Glutamatergic neuron (in vitro differentiated cells): ENCODE measurements at regions not wholly inside any gene's neighbourhood (a gene's known extent, or its start where the extent isn't known, plus 50 kb on each side); places are given as distances from the start of the nearest gene placed in this dataset.

Source experiments
- DNase-seq: peaks from one replicate; pipeline ENCODE4 v3.0.0; 2022
- H3K27ac Mint-ChIP-seq: one replicate; pipeline ENCODE4 v1.8.0; 2020; ENCODE audit warnings: mild to moderate bottlenecking, mixed read lengths, inconsistent platforms; ENCODE audit not compliant: unreplicated experiment
- H3K27me3 Mint-ChIP-seq: one replicate; pipeline ENCODE4 v1.8.0; 2020; ENCODE audit warnings: mild to moderate bottlenecking, moderate library complexity, mixed read lengths, inconsistent platforms; ENCODE audit not compliant: unreplicated experiment
- H3K36me3 Mint-ChIP-seq: one replicate; pipeline ENCODE4 v1.8.0; 2020; ENCODE audit warnings: mild to moderate bottlenecking, mixed read lengths, inconsistent platforms; ENCODE audit not compliant: unreplicated experiment
- H3K4me1 Mint-ChIP-seq: one replicate; pipeline ENCODE4 v1.8.0; 2020; ENCODE audit warnings: mild to moderate bottlenecking, low read depth, mixed read lengths, inconsistent platforms; ENCODE audit not compliant: unreplicated experiment
- H3K4me3 Mint-ChIP-seq: one replicate; pipeline ENCODE4 v1.8.0; 2020; ENCODE audit warnings: mild to moderate bottlenecking, mixed read lengths, inconsistent platforms; ENCODE audit not compliant: unreplicated experiment
- H3K9me3 Mint-ChIP-seq: one replicate; pipeline ENCODE4 v1.8.0; 2020; ENCODE audit warnings: mild to moderate bottlenecking, moderate library complexity, mixed read lengths, inconsistent platforms; ENCODE audit not compliant: unreplicated experiment
- TF ChIP-seq, protein P1 (sequence below): fragments of 200-600 bp; sonication (generic); IDR thresholded peaks from one replicate; pipeline ENCODE4 v1.5.0; 2021; ENCODE audit not compliant: partially characterized antibody, unreplicated experiment

DNA sequence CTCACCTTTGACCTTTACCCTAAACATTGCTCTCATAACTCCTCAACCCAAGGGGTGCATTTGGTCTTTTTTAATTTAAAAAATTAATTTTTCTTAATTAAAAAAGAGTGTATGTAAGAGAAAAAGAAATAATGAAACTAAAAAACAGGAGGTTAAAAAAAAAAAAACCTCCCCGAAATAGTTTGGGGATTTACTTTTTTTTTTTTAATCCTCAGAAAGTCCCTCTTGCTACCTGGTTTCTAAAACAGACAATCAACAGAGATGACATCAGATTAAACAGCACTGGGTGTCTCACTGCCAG is 301.3 kb downstream of the SOX9 start:
- H3K9me3 Mint-ChIP-seq: peaks cover 12% of the 10 kb centered on the region
- H3K27ac Mint-ChIP-seq: no peak overlapping the region
- no peaks in the 10 kb centered on the region for H3K4me1 Mint-ChIP-seq
- H3K36me3 Mint-ChIP-seq: peaks cover 12% of the 10 kb centered on the region
- no peak overlapping the region for H3K4me3 Mint-ChIP-seq
- TF ChIP-seq, protein P1, sequence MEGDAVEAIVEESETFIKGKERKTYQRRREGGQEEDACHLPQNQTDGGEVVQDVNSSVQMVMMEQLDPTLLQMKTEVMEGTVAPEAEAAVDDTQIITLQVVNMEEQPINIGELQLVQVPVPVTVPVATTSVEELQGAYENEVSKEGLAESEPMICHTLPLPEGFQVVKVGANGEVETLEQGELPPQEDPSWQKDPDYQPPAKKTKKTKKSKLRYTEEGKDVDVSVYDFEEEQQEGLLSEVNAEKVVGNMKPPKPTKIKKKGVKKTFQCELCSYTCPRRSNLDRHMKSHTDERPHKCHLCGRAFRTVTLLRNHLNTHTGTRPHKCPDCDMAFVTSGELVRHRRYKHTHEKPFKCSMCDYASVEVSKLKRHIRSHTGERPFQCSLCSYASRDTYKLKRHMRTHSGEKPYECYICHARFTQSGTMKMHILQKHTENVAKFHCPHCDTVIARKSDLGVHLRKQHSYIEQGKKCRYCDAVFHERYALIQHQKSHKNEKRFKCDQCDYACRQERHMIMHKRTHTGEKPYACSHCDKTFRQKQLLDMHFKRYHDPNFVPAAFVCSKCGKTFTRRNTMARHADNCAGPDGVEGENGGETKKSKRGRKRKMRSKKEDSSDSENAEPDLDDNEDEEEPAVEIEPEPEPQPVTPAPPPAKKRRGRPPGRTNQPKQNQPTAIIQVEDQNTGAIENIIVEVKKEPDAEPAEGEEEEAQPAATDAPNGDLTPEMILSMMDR: no peak
- peaks cover 8% of the 10 kb centered on the region for H3K27me3 Mint-ChIP-seq
- DNase-seq: no peak

DNA sequence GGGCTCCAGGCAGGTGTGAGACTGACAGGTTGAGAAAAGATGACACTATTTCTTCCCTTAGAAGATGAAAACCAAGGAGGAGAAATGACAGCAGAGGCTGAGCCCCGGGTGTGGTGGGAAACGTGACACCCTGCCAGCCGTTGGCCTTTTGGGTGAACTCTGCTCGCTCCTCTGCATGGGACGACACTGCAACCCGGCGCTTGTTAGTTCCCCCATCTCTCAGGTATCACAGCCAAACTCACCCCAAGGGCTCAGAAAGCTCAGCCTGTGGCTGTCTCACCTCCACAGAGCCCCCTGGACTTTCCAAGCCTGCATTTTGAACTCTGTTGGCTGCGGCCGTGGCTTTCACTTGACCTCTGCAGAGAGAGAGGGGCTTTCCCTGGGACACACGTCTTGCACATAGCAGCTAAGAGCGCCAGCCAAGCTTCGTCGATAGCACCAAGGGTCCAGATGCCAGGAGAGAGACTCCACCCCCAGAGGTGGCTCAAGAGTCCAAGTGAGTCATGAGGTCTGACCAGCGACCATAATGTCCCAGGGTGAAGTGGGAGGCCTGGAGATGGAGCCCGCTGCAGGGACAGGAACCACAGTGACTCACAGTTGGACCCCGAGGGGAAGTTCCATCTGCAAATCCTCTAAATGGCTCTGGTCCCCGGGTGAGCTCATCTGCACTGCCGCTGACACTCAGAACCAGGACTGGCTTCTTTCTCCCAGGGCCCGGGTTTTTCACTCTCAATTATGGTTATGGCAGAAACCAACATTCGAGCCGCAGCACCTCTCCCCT is 301.9 kb downstream of the SOX9 start:
- DNase-seq: no peak
- no peaks in the 10 kb centered on the region for H3K4me1 Mint-ChIP-seq
- no peak overlapping the region for H3K4me3 Mint-ChIP-seq
- no peak overlapping the region for H3K27ac Mint-ChIP-seq
- H3K9me3 Mint-ChIP-seq: peaks cover 12% of the 10 kb centered on the region
- peaks cover 8% of the 10 kb centered on the region for H3K27me3 Mint-ChIP-seq
- H3K36me3 Mint-ChIP-seq: peaks cover 11% of the 10 kb centered on the region
- TF ChIP-seq, protein P1: no peak

DNA sequence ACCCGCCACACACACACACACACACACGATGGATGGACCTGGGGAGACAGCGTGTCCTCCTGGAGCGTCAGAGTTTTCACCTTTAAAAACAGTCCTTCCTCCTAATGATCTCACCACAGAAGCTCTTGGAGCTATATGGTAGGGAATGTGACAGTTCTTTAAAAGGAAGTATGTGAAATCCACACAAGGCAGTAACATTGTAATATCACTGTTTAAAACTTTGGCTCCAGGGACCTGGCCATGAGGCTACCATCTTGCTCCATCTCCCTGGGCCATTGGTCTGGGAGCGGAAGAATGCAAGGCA is 302.4 kb downstream of the SOX9 start:
- Mint-ChIP-seq H3K4me3 (no peak overlapping the region), H3K27ac (no peak overlapping the region), H3K27me3 (peaks cover 8% of the 10 kb centered on the region), H3K36me3 (peaks cover 8% of the 10 kb centered on the region), H3K9me3 (peaks cover 10% of the 10 kb centered on the region), H3K4me1 (no peaks in the 10 kb centered on the region)
- TF ChIP-seq, protein P1: no peak
- DNase-seq: no peak

DNA sequence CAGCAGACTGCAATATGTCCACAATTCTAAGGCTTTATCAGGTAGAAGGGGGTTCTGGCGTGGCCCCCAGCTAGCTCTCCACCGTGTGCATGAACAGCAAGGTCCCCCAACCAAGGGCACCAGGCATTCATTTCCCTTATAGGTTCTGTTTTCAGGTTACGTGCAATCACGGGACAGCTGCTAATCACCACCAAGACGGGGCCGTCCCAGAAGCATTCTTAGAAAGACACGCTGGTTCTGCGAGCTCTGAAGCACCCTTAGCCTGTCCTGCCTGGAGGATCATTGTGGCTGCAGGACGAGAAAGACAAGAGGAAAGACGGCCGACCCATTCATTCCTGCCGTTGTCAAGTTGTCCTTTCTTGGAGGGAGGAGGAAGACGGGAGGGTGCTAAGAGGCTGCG is 302.9 kb downstream of the SOX9 start:
- Mint-ChIP-seq H3K4me1 (no peaks in the 10 kb centered on the region), H3K9me3 (peaks cover 6% of the 10 kb centered on the region), H3K27ac (no peak overlapping the region), H3K4me3 (no peak overlapping the region), H3K27me3 (peaks cover 8% of the 10 kb centered on the region), H3K36me3 (peaks cover 3% of the 10 kb centered on the region)
- TF ChIP-seq, protein P1: no peak
- no peak for DNase-seq

DNA sequence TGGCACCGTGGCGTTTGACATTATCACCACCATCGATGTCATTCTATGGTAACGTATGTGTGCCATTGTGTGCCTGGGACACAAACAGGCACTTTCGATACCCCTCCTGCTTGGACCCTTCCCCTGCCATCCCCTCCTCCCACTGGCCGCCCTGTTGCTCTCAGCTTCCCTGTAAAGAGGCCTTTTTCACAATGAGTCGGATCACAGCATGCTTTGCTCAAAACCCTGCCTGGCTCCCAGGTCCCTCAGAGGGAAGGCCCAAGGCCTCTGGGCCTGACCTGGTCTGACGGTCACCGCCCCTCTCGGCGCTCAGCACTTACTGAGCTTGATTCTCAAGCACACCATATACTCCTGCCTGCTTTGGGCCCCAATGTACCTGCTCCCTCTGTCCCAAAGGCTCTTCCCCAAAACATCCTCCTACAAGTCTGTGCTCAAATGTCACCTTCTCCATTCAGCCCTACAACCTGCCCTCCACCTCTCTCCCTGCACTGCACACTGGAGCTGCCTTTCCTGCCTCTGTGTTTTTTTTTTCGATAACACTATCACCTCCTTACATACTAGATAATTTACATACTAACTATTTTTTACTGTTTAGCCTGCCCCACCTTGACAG is 303.8 kb downstream of the SOX9 start:
- Mint-ChIP-seq H3K36me3 (no peaks in the 10 kb centered on the region), H3K27ac (no peak overlapping the region), H3K4me1 (no peaks in the 10 kb centered on the region), H3K27me3 (peaks cover 8% of the 10 kb centered on the region), H3K4me3 (no peak overlapping the region), H3K9me3 (peaks cover 5% of the 10 kb centered on the region)
- TF ChIP-seq, protein P1: no peak
- no peak for DNase-seq
